Astrocyte of the spinal cord (primary cell): ENCODE measurements at regions not wholly inside any gene's neighbourhood (a gene's known extent, or its start where the extent isn't known, plus 50 kb on each side); places are given as distances from the start of the nearest gene placed in this dataset.
"Not testable (repeated sequence)": the region's sequence is repeated elsewhere in the genome, so short reads cannot be mapped to it uniquely, and the experiment has no call there.

Source experiments
- DNase-seq: peaks from one replicate; pipeline ENCODE4 v3.0.0; 2011; ENCODE audit warnings: low read depth, low spot score
- H3K4me3 ChIP-seq: 2 replicates; pipeline ENCODE4 v1.5.1; 2011; ENCODE audit warnings: low read depth, mild to moderate bottlenecking, low read length, moderate library complexity
- in situ Hi-C: cut with HindIII; loops from 2 replicates; pipeline ENCODE4 v1.10.0; 2017; ENCODE audit warnings: low sequenced_read_pairs
- TF ChIP-seq, protein P1 (sequence below): IDR thresholded peaks from 2 replicates; pipeline ENCODE4 v1.5.1; 2012; ENCODE audit warnings: low read depth, mild to moderate bottlenecking, low read length, inconsistent platforms

GRCh38 chr6:85241498-85242052, 208.3 kb upstream of the NT5E start:
- no peak for DNase-seq
- TF ChIP-seq, protein P1, sequence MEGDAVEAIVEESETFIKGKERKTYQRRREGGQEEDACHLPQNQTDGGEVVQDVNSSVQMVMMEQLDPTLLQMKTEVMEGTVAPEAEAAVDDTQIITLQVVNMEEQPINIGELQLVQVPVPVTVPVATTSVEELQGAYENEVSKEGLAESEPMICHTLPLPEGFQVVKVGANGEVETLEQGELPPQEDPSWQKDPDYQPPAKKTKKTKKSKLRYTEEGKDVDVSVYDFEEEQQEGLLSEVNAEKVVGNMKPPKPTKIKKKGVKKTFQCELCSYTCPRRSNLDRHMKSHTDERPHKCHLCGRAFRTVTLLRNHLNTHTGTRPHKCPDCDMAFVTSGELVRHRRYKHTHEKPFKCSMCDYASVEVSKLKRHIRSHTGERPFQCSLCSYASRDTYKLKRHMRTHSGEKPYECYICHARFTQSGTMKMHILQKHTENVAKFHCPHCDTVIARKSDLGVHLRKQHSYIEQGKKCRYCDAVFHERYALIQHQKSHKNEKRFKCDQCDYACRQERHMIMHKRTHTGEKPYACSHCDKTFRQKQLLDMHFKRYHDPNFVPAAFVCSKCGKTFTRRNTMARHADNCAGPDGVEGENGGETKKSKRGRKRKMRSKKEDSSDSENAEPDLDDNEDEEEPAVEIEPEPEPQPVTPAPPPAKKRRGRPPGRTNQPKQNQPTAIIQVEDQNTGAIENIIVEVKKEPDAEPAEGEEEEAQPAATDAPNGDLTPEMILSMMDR, result no peak
- in situ Hi-C loops, result no loop called here
- no peak overlapping the region for H3K4me3 ChIP-seq

DNA sequence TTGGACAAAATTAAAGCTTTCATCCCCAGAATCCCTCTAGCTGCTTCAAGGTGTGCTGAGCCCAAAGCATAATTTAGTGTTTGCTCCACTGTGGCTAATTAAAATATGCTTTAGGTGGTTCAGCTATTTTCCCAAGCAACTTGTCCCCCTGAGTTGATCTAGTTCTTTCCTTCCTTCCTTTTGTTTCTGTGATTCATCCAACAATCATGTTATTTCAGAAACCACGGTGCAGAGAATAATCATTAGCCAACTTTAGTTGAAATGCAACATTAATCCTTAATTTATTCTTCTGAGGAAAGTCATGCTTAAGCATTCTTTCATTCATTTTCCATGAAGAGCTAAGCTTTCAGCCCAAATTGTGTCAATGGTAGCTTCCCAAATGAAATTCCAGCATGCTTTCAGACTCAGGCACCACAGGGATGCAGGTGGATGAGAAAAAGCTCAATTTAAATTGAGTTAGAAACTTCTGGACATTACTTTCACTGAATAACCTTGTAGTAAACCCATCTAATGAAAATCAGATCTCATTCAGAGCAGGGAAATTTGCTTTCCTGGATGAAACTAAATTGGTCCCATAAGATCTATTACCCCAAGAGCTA, 209.0 kb upstream of the NT5E start:
- no peak overlapping the region for H3K4me3 ChIP-seq
- TF ChIP-seq, protein P1, result no peak
- peak; percentile 4 for DNase-seq
- in situ Hi-C loops, result no loop called here

DNA sequence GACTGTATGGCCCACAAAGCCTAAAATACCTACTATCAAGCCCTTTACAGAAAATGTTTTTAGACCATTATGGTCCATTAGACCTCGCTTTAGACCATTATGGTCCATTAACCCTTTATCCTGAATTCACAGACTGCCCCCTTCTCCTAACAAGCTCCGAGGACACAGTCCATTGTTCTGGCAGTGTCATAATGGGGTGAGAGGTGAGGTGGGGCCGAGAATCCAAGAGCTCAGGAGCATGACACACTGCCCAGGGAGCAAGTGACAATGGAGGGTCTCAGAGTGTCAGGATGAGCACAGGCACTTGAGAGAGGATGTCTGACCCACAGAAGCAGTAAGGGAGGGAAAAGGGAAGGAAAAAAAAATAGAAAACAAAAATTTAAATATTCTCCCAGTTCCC, 212.4 kb upstream of the NT5E start:
- no peak for DNase-seq
- in situ Hi-C loops, result no loop called here
- TF ChIP-seq, protein P1, result no peak
- no peak overlapping the region for H3K4me3 ChIP-seq

DNA sequence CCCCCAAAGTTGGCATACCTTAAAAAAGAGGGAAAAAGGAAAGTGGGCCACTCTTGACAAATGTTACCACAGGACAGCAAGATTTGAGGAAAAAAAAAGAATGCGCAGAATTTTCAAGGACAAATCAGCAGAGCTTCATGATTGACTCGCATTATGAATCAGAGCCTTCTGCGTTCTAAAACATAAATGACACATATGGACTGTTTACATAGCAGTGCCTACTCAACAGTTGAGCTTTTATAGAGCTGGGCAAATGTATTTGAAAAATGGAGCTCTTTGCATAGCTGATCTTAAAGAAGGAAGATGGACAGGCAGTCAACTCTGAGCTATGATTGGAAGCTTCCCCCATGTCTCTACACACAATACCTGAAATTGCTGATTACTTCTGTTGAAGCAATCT, 213.2 kb upstream of the NT5E start:
- no peak overlapping the region for H3K4me3 ChIP-seq
- DNase-seq, result no peak
- in situ Hi-C loops, result no loop called here
- TF ChIP-seq, protein P1, result no peak

GRCh38 chr6:85227345-85227744, 222.5 kb upstream of the NT5E start:
- in situ Hi-C loops, DNase-seq, H3K4me3 ChIP-seq: not testable (repeated sequence)

- DNase-seq, H3K4me3 ChIP-seq, in situ Hi-C loops: not testable (repeated sequence)
Measured at GRCh38 chr6:85212794-85213193, 237.1 kb upstream of the NT5E start.

GRCh38 chr6:85195243-85195642, 254.6 kb upstream of the NT5E start:
- TF ChIP-seq, protein P1, result no peak
- in situ Hi-C loops, result no loop called here
- DNase-seq, result no peak
- no peak overlapping the region for H3K4me3 ChIP-seq

- in situ Hi-C loops, result no loop called here
- DNase-seq, result no peak
- TF ChIP-seq, protein P1, result no peak
- H3K4me3 ChIP-seq, result no peak overlapping the region
Measured at GRCh38 chr6:85193339-85193738, 256.5 kb upstream of the NT5E start.
